HG03354 (cell line): ENCODE measurements at regions not wholly inside any gene's neighbourhood (a gene's known extent, or its start where the extent isn't known, plus 50 kb on each side); places are given as distances from the start of the nearest gene placed in this dataset.

Experiments
- ATAC-seq: cut with Tn5 transposase; IDR thresholded peaks from one replicate; pipeline ENCODE4 v1.9.1; 2021; ENCODE audit warnings: mild to moderate bottlenecking; ENCODE audit not compliant: unreplicated experiment, poor library complexity, severe bottlenecking

GRCh38 chr10:1933215-1933614, 195.9 kb upstream of the ADARB2 start:
- no peak for ATAC-seq

- no peak for ATAC-seq
Measured at GRCh38 chr10:1932692-1933094, 195.4 kb upstream of the ADARB2 start.

- no peak for ATAC-seq
Measured at GRCh38 chr10:1928606-1929005, 191.3 kb upstream of the ADARB2 start.

- no peak for ATAC-seq
Measured at GRCh38 chr10:1923998-1924397, 186.7 kb upstream of the ADARB2 start.

- ATAC-seq, result no peak
Measured at GRCh38 chr10:1923586-1923985, 186.3 kb upstream of the ADARB2 start.

GRCh38 chr10:1920941-1921340, 183.6 kb upstream of the ADARB2 start:
- ATAC-seq, result no peak

GRCh38 chr10:1920127-1920526, 182.8 kb upstream of the ADARB2 start:
- ATAC-seq, result no peak

GRCh38 chr10:1911771-1912170, 174.4 kb upstream of the ADARB2 start:
- ATAC-seq, result no peak

GRCh38 chr10:1903982-1904381, 166.7 kb upstream of the ADARB2 start:
- no peak for ATAC-seq

- ATAC-seq, result no peak
Measured at GRCh38 chr10:1896153-1896552, 158.8 kb upstream of the ADARB2 start.

GRCh38 chr10:1895691-1896090, 158.4 kb upstream of the ADARB2 start:
- no peak for ATAC-seq

- no peak for ATAC-seq
Measured at GRCh38 chr10:1894912-1895311, 157.6 kb upstream of the ADARB2 start.

GRCh38 chr10:1893941-1894340, 156.6 kb upstream of the ADARB2 start:
- no peak for ATAC-seq

GRCh38 chr10:1886039-1886438, 148.7 kb upstream of the ADARB2 start:
- no peak for ATAC-seq

GRCh38 chr10:1882728-1883127, 145.4 kb upstream of the ADARB2 start:
- no peak for ATAC-seq

GRCh38 chr10:1882180-1882579, 144.9 kb upstream of the ADARB2 start:
- no peak for ATAC-seq

- ATAC-seq, result no peak
Measured at GRCh38 chr10:1881636-1882035, 144.3 kb upstream of the ADARB2 start.

GRCh38 chr10:1874533-1874932, 137.2 kb upstream of the ADARB2 start:
- ATAC-seq, result no peak

- ATAC-seq, result no peak
Measured at GRCh38 chr10:1873661-1874315, 136.5 kb upstream of the ADARB2 start.

- ATAC-seq, result no peak
Measured at GRCh38 chr10:1872151-1872726, 134.9 kb upstream of the ADARB2 start.

GRCh38 chr10:1870491-1870890, 133.2 kb upstream of the ADARB2 start:
- no peak for ATAC-seq

GRCh38 chr10:1869861-1870260, 132.5 kb upstream of the ADARB2 start:
- ATAC-seq, result no peak
